ENCODE measurements at regions not wholly inside any gene's neighbourhood (a gene's known extent, or its start where the extent isn't known, plus 50 kb on each side); places are given as distances from the start of the nearest gene placed in this dataset.
"Not testable (repeated sequence)": the region's sequence is repeated elsewhere in the genome, so short reads cannot be mapped to it uniquely, and the experiment has no call there.

DNA sequence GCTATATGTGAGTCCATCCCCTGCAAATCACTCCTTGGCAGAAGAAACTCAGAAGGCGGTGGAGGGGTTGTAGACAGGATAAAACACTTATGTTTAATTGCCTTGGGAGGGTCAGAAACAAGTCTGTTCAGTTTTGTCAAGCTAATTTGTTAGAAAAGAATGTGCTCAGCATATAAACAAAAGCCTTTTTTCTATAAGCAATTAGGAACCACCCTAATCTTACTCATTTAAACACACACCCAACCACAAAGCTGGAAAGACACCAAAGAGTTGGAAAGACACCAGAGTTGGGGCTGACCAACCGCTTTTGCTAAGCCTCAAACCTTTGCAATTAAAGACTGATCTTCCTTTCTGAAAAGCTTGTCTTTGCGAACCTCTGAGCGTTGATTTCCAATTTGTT lies 439.2 kb upstream of the ERCC4 start:
- Histone ChIP-seq H3K4me1 (ENCODE audit: control insufficient read depth, insufficient read depth, low read length) (no peaks in the 10 kb centered on the region), H3K9me3 (ENCODE audit: control insufficient read depth, insufficient read depth, low read length) (no peaks in the 10 kb centered on the region), H3K27me3 (ENCODE audit: control insufficient read depth, insufficient read depth, low read length) (no peaks in the 10 kb centered on the region), H3K4me3 (ENCODE audit: low read length) (no peak overlapping the region), H3K27ac (ENCODE audit: low read length) (no peak overlapping the region), H3K36me3 (ENCODE audit: control insufficient read depth, insufficient read depth, low read length) (no peaks in the 10 kb centered on the region)
- ATAC-seq, result no peak
- intact Hi-C loops (cut with micrococcal nuclease), result no loop called here
- DNase-seq, result no peak
- Mint-ChIP-seq H3K36me3 (no peaks in the 10 kb centered on the region), H3K4me1 (no peaks in the 10 kb centered on the region), H3K4me3 (no peak overlapping the region), H3K9me3 (peaks cover 3 to 5% of the 10 kb centered on the region in 2 donors), H3K27me3 (ENCODE audit: low read depth in 2 of 2) (no peaks in the 10 kb centered on the region), H3K27ac (no peak overlapping the region)
- 78% methylated on average over 2 of the region's 4 CpGs for WGBS (ENCODE audit: insufficient coverage)
- TF ChIP-seq, protein P1, sequence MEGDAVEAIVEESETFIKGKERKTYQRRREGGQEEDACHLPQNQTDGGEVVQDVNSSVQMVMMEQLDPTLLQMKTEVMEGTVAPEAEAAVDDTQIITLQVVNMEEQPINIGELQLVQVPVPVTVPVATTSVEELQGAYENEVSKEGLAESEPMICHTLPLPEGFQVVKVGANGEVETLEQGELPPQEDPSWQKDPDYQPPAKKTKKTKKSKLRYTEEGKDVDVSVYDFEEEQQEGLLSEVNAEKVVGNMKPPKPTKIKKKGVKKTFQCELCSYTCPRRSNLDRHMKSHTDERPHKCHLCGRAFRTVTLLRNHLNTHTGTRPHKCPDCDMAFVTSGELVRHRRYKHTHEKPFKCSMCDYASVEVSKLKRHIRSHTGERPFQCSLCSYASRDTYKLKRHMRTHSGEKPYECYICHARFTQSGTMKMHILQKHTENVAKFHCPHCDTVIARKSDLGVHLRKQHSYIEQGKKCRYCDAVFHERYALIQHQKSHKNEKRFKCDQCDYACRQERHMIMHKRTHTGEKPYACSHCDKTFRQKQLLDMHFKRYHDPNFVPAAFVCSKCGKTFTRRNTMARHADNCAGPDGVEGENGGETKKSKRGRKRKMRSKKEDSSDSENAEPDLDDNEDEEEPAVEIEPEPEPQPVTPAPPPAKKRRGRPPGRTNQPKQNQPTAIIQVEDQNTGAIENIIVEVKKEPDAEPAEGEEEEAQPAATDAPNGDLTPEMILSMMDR (IDR thresholded peaks at IDR 0.05), result no peak

DNA sequence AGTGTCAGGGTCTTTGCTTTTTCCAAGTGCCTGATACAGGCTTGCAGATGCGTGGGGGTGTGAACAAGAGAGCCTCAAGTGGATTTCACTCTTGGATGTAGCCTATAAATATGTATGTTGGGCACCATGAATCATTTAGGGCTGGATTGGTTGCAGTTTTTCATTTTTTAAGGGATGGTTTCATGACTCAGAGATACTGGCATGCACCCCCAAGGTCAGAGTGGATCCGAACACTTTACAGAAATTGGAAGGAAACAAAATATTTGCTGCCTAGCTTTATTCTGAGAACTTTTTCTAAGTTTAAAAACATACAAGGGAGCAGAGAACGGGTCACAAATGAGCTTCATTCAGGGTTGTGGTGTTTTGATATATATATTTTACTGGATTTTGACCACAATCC lies 436.8 kb upstream of the ERCC4 start:
- ATAC-seq (no peak), DNase-seq (no peak)
- 73% methylated on average over 3 of the region's 3 CpGs for WGBS (ENCODE audit: insufficient coverage)
- Histone ChIP-seq H3K4me1 (ENCODE audit: control insufficient read depth, insufficient read depth, low read length) (no peaks in the 10 kb centered on the region), H3K27me3 (ENCODE audit: control insufficient read depth, insufficient read depth, low read length) (no peaks in the 10 kb centered on the region), H3K9me3 (ENCODE audit: control insufficient read depth, insufficient read depth, low read length) (no peaks in the 10 kb centered on the region), H3K27ac (ENCODE audit: low read length) (no peak overlapping the region), H3K36me3 (ENCODE audit: control insufficient read depth, insufficient read depth, low read length) (no peaks in the 10 kb centered on the region), H3K4me3 (ENCODE audit: low read length) (no peak overlapping the region)
- H3K36me3 Mint-ChIP-seq, result no peaks in the 10 kb centered on the region
- no peak overlapping the region for H3K4me3 Mint-ChIP-seq
- intact Hi-C loops (cut with micrococcal nuclease), result no loop called here
- peaks cover 4 to 6% of the 10 kb centered on the region in 2 donors for H3K9me3 Mint-ChIP-seq
- TF ChIP-seq, protein P1 (IDR thresholded peaks at IDR 0.05), result no peak
- H3K4me1 Mint-ChIP-seq, result no peaks in the 10 kb centered on the region
- no peaks in the 10 kb centered on the region for H3K27me3 Mint-ChIP-seq (ENCODE audit: low read depth in 2 of 2)
- no peak overlapping the region for H3K27ac Mint-ChIP-seq

- H3K4me1 ChIP-seq (ENCODE audit: control insufficient read depth, insufficient read depth, low read length); DNase-seq; H3K4me1 Mint-ChIP-seq; H3K27ac ChIP-seq (ENCODE audit: low read length); H3K27me3 Mint-ChIP-seq (ENCODE audit: low read depth in 2 of 2); H3K36me3 ChIP-seq (ENCODE audit: control insufficient read depth, insufficient read depth, low read length); intact Hi-C loops (cut with micrococcal nuclease); H3K36me3 Mint-ChIP-seq; H3K4me3 Mint-ChIP-seq; H3K27ac Mint-ChIP-seq; ATAC-seq; H3K4me3 ChIP-seq (ENCODE audit: low read length); H3K9me3 ChIP-seq (ENCODE audit: control insufficient read depth, insufficient read depth, low read length); H3K27me3 ChIP-seq (ENCODE audit: control insufficient read depth, insufficient read depth, low read length): not testable (repeated sequence)
- WGBS (ENCODE audit: insufficient coverage), result 85% methylated on average over 2 of the region's 3 CpGs
- peaks cover 3 to 15% of the 10 kb centered on the region in 2 donors for H3K9me3 Mint-ChIP-seq
Measured at GRCh38 chr16:13489416-13489815, 430.5 kb upstream of the ERCC4 start.

DNA sequence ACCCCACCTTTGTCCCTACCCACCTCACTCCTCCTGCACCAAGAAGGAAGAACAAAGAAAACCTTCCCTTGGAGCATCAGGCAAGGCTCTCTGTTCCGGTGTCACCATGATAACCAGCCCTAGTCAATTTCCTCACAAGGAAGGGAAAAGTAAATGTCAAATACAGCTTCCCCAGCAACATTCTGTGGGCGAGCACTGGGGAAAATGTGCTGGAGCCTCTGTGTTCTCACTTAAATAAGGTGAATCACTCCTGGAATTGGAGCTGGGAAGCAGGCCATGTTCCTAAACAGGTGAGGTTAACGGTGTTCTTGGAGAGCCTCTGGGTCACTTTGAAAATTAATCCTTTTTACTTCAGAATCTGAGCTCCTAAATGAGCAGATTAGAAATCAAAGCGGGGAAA lies 427.9 kb upstream of the ERCC4 start:
- TF ChIP-seq, protein P1 (IDR thresholded peaks at IDR 0.05), result no peak
- peaks cover 2 to 12% of the 10 kb centered on the region in 2 donors for H3K9me3 Mint-ChIP-seq
- WGBS (ENCODE audit: insufficient coverage), result 82% methylated on average over 4 of the region's 4 CpGs
- no peak for ATAC-seq
- H3K4me3 Mint-ChIP-seq, result no peak overlapping the region
- intact Hi-C loops (cut with micrococcal nuclease), result no loop called here
- Histone ChIP-seq H3K27ac (ENCODE audit: low read length) (no peak overlapping the region), H3K36me3 (ENCODE audit: control insufficient read depth, insufficient read depth, low read length) (no peaks in the 10 kb centered on the region), H3K4me1 (ENCODE audit: control insufficient read depth, insufficient read depth, low read length) (no peaks in the 10 kb centered on the region), H3K27me3 (ENCODE audit: control insufficient read depth, insufficient read depth, low read length) (no peaks in the 10 kb centered on the region), H3K4me3 (ENCODE audit: low read length) (no peak overlapping the region), H3K9me3 (ENCODE audit: control insufficient read depth, insufficient read depth, low read length) (no peaks in the 10 kb centered on the region)
- no peaks in the 10 kb centered on the region for H3K36me3 Mint-ChIP-seq
- no peaks in the 10 kb centered on the region for H3K27me3 Mint-ChIP-seq (ENCODE audit: low read depth in 2 of 2)
- DNase-seq, result no peak
- H3K27ac Mint-ChIP-seq, result no peak overlapping the region
- no peaks in the 10 kb centered on the region for H3K4me1 Mint-ChIP-seq

Measured in natural killer cell (primary cell).